IPS-18a (cell line): ENCODE measurements at regions not wholly inside any gene's neighbourhood (a gene's known extent, or its start where the extent isn't known, plus 50 kb on each side); places are given as distances from the start of the nearest gene placed in this dataset.

Experiments
- H3K27ac ChIP-seq: one replicate; pipeline ENCODE4 v1.5.1; 2013; ENCODE audit warnings: low read length
- H3K27me3 ChIP-seq: one replicate; pipeline ENCODE4 v1.6.1; 2013; ENCODE audit warnings: mild to moderate bottlenecking, low read length; ENCODE audit not compliant: control insufficient read depth, insufficient read depth
- H3K36me3 ChIP-seq: one replicate; pipeline ENCODE4 v1.6.1; 2013; ENCODE audit warnings: low read depth, low read length; ENCODE audit not compliant: control insufficient read depth
- H3K4me1 ChIP-seq: one replicate; pipeline ENCODE4 v1.6.1; 2013; ENCODE audit warnings: low read depth, low read length; ENCODE audit not compliant: control insufficient read depth
- H3K4me3 ChIP-seq: one replicate; pipeline ENCODE4 v1.5.1; 2013; ENCODE audit warnings: low read length
- H3K9ac ChIP-seq: one replicate; pipeline ENCODE4 v1.6.1; 2013; ENCODE audit warnings: mild to moderate bottlenecking, low read length, moderate library complexity
- H3K9me3 ChIP-seq: one replicate; pipeline ENCODE4 v1.6.1; 2013; ENCODE audit warnings: low read depth, low read length; ENCODE audit not compliant: control insufficient read depth

- Histone ChIP-seq H3K36me3 (no peaks in the 10 kb centered on the region), H3K27ac (no peak overlapping the region), H3K9me3 (no peaks in the 10 kb centered on the region), H3K4me3 (no peak overlapping the region), H3K9ac (no peak overlapping the region), H3K4me1 (no peaks in the 10 kb centered on the region), H3K27me3 (no peaks in the 10 kb centered on the region)
Measured at GRCh38 chr12:60173224-60174170, 577.7 kb downstream of the SLC16A7 start.

- Histone ChIP-seq H3K9me3 (no peaks in the 10 kb centered on the region), H3K27me3 (no peaks in the 10 kb centered on the region), H3K4me1 (no peaks in the 10 kb centered on the region), H3K4me3 (no peak overlapping the region), H3K27ac (no peak overlapping the region), H3K36me3 (no peaks in the 10 kb centered on the region), H3K9ac (no peak overlapping the region)
Measured at GRCh38 chr12:60174476-60174875, 578.6 kb downstream of the SLC16A7 start.

- Histone ChIP-seq H3K36me3 (no peaks in the 10 kb centered on the region), H3K9ac (no peak overlapping the region), H3K27ac (no peak overlapping the region), H3K4me3 (no peak overlapping the region), H3K9me3 (no peaks in the 10 kb centered on the region), H3K27me3 (no peaks in the 10 kb centered on the region), H3K4me1 (no peaks in the 10 kb centered on the region)
Measured at GRCh38 chr12:60174941-60175340, 579.1 kb downstream of the SLC16A7 start.

GRCh38 chr12:60176891-60177290 is 581.1 kb downstream of the SLC16A7 start:
- Histone ChIP-seq H3K9me3 (no peaks in the 10 kb centered on the region), H3K9ac (no peak overlapping the region), H3K27ac (no peak overlapping the region), H3K4me3 (no peak overlapping the region), H3K27me3 (no peaks in the 10 kb centered on the region), H3K4me1 (no peaks in the 10 kb centered on the region), H3K36me3 (no peaks in the 10 kb centered on the region)

- no peaks in the 10 kb centered on the region for H3K27me3 ChIP-seq
- no peaks in the 10 kb centered on the region for H3K9me3 ChIP-seq
- no peak overlapping the region for H3K9ac ChIP-seq
- H3K4me3 ChIP-seq: no peak overlapping the region
- H3K27ac ChIP-seq: no peak overlapping the region
- no peaks in the 10 kb centered on the region for H3K4me1 ChIP-seq
- no peaks in the 10 kb centered on the region for H3K36me3 ChIP-seq
Measured at GRCh38 chr12:60180298-60180697, 584.5 kb downstream of the SLC16A7 start.

- H3K9me3 ChIP-seq: no peaks in the 10 kb centered on the region
- no peak overlapping the region for H3K9ac ChIP-seq
- no peaks in the 10 kb centered on the region for H3K27me3 ChIP-seq
Measured at GRCh38 chr12:60182354-60182753, 586.5 kb downstream of the SLC16A7 start.

GRCh38 chr12:60184096-60184495 is 588.3 kb downstream of the SLC16A7 start:
- no peaks in the 10 kb centered on the region for H3K4me1 ChIP-seq
- no peak overlapping the region for H3K27ac ChIP-seq
- H3K36me3 ChIP-seq: no peaks in the 10 kb centered on the region
- no peaks in the 10 kb centered on the region for H3K27me3 ChIP-seq
- H3K9me3 ChIP-seq: no peaks in the 10 kb centered on the region
- H3K9ac ChIP-seq: no peak overlapping the region
- no peak overlapping the region for H3K4me3 ChIP-seq

More at GRCh38 chr12:60182354-60182753, 586.5 kb downstream of the SLC16A7 start:
- H3K4me1 ChIP-seq: no peaks in the 10 kb centered on the region
- H3K27ac ChIP-seq: no peak overlapping the region
- no peak overlapping the region for H3K4me3 ChIP-seq
- no peaks in the 10 kb centered on the region for H3K36me3 ChIP-seq

- no peaks in the 10 kb centered on the region for H3K27me3 ChIP-seq
- H3K9ac ChIP-seq: no peak overlapping the region
- no peaks in the 10 kb centered on the region for H3K36me3 ChIP-seq
- no peak overlapping the region for H3K4me3 ChIP-seq
- H3K4me1 ChIP-seq: no peaks in the 10 kb centered on the region
- no peaks in the 10 kb centered on the region for H3K9me3 ChIP-seq
- no peak overlapping the region for H3K27ac ChIP-seq
Measured at GRCh38 chr12:60185060-60185459, 589.2 kb downstream of the SLC16A7 start.

- Histone ChIP-seq H3K9ac (no peak overlapping the region), H3K27me3 (no peaks in the 10 kb centered on the region), H3K4me1 (no peaks in the 10 kb centered on the region), H3K36me3 (no peaks in the 10 kb centered on the region), H3K27ac (no peak overlapping the region), H3K4me3 (no peak overlapping the region), H3K9me3 (no peaks in the 10 kb centered on the region)
Measured at GRCh38 chr12:60191271-60191670, 595.4 kb downstream of the SLC16A7 start.

- Histone ChIP-seq H3K9ac (no peak overlapping the region), H3K36me3 (no peaks in the 10 kb centered on the region), H3K27ac (no peak overlapping the region), H3K27me3 (no peaks in the 10 kb centered on the region), H3K4me3 (no peak overlapping the region), H3K9me3 (no peaks in the 10 kb centered on the region), H3K4me1 (no peaks in the 10 kb centered on the region)
Measured at GRCh38 chr12:60191676-60192359, 596.0 kb downstream of the SLC16A7 start.

- no peaks in the 10 kb centered on the region for H3K9me3 ChIP-seq
- H3K4me3 ChIP-seq: no peak overlapping the region
- no peaks in the 10 kb centered on the region for H3K36me3 ChIP-seq
- no peak overlapping the region for H3K9ac ChIP-seq
- no peak overlapping the region for H3K27ac ChIP-seq
- no peaks in the 10 kb centered on the region for H3K27me3 ChIP-seq
- H3K4me1 ChIP-seq: peaks cover 3% of the 10 kb centered on the region
Measured at GRCh38 chr12:60194678-60195077, 598.8 kb downstream of the SLC16A7 start.
